ENCODE measurements at regions not wholly inside any gene's neighbourhood (a gene's known extent, or its start where the extent isn't known, plus 50 kb on each side); places are given as distances from the start of the nearest gene placed in this dataset.
A peak's percentile ranks its signal among the peaks of the same experiment; 100 is the strongest.

DNA sequence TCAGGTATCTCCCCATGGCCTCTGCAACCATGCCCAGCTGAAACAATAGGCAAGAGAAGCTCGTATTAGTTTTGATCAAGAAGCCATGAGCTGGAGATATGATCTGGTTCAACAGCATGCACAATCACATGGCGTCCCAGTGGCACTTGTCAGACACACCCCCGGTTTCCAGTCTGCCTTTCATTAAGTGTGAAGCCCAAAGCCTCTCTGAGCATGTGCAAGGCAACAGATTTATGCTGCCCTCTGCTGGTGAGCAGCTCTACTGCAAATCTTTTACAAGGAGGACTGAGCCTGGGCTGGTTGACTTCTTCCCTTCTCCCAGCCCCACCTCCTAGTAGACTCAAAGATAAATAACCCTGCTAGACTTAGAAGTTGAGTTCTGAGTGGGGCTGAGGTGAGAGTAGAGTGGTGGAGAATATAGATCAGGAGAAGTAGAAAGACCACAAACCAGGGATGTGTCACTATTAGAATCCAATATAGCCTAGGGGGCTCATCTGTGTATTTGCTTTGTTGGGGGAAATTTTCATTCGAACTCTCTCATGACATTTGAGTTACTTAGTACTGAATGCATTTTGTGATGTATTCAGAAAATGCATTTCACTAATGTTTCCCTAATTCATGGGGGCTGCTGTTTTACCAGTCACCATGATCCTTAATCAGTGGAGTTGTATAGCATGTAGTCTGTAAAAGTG lies 53.7 kb upstream of the MBIP start (continued):
- no peak for TF ChIP-seq TRIM24 (CRISPR knock-in tag; IDR thresholded peaks at IDR 0.05)
- no peak for TF ChIP-seq TBP (CRISPR knock-in tag; IDR thresholded peaks at IDR 0.05)
- TF ChIP-seq, protein P1, sequence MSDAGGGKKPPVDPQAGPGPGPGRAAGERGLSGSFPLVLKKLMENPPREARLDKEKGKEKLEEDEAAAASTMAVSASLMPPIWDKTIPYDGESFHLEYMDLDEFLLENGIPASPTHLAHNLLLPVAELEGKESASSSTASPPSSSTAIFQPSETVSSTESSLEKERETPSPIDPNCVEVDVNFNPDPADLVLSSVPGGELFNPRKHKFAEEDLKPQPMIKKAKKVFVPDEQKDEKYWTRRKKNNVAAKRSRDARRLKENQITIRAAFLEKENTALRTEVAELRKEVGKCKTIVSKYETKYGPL (CRISPR knock-in tag; IDR thresholded peaks at IDR 0.05) = no peak
- TF ChIP-seq, protein P2, sequence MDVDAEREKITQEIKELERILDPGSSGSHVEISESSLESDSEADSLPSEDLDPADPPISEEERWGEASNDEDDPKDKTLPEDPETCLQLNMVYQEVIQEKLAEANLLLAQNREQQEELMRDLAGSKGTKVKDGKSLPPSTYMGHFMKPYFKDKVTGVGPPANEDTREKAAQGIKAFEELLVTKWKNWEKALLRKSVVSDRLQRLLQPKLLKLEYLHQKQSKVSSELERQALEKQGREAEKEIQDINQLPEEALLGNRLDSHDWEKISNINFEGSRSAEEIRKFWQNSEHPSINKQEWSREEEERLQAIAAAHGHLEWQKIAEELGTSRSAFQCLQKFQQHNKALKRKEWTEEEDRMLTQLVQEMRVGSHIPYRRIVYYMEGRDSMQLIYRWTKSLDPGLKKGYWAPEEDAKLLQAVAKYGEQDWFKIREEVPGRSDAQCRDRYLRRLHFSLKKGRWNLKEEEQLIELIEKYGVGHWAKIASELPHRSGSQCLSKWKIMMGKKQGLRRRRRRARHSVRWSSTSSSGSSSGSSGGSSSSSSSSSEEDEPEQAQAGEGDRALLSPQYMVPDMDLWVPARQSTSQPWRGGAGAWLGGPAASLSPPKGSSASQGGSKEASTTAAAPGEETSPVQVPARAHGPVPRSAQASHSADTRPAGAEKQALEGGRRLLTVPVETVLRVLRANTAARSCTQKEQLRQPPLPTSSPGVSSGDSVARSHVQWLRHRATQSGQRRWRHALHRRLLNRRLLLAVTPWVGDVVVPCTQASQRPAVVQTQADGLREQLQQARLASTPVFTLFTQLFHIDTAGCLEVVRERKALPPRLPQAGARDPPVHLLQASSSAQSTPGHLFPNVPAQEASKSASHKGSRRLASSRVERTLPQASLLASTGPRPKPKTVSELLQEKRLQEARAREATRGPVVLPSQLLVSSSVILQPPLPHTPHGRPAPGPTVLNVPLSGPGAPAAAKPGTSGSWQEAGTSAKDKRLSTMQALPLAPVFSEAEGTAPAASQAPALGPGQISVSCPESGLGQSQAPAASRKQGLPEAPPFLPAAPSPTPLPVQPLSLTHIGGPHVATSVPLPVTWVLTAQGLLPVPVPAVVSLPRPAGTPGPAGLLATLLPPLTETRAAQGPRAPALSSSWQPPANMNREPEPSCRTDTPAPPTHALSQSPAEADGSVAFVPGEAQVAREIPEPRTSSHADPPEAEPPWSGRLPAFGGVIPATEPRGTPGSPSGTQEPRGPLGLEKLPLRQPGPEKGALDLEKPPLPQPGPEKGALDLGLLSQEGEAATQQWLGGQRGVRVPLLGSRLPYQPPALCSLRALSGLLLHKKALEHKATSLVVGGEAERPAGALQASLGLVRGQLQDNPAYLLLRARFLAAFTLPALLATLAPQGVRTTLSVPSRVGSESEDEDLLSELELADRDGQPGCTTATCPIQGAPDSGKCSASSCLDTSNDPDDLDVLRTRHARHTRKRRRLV (CRISPR knock-in tag; IDR thresholded peaks at IDR 0.05) = no peak
- peak; percentile 57; the same call in 1 of the 2 replicates for TF ChIP-seq FOXK1 (CRISPR knock-in tag; IDR thresholded peaks at IDR 0.05; ENCODE audit: borderline replicate concordance, low read depth)
- TF ChIP-seq, protein P3, sequence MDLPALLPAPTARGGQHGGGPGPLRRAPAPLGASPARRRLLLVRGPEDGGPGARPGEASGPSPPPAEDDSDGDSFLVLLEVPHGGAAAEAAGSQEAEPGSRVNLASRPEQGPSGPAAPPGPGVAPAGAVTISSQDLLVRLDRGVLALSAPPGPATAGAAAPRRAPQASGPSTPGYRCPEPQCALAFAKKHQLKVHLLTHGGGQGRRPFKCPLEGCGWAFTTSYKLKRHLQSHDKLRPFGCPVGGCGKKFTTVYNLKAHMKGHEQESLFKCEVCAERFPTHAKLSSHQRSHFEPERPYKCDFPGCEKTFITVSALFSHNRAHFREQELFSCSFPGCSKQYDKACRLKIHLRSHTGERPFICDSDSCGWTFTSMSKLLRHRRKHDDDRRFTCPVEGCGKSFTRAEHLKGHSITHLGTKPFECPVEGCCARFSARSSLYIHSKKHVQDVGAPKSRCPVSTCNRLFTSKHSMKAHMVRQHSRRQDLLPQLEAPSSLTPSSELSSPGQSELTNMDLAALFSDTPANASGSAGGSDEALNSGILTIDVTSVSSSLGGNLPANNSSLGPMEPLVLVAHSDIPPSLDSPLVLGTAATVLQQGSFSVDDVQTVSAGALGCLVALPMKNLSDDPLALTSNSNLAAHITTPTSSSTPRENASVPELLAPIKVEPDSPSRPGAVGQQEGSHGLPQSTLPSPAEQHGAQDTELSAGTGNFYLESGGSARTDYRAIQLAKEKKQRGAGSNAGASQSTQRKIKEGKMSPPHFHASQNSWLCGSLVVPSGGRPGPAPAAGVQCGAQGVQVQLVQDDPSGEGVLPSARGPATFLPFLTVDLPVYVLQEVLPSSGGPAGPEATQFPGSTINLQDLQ (CRISPR knock-in tag; IDR thresholded peaks at IDR 0.05) = no peak
- no peak for TF ChIP-seq MBD4 (IDR thresholded peaks at IDR 0.05; ENCODE audit: borderline replicate concordance, low read length)
- TF ChIP-seq, protein P4, sequence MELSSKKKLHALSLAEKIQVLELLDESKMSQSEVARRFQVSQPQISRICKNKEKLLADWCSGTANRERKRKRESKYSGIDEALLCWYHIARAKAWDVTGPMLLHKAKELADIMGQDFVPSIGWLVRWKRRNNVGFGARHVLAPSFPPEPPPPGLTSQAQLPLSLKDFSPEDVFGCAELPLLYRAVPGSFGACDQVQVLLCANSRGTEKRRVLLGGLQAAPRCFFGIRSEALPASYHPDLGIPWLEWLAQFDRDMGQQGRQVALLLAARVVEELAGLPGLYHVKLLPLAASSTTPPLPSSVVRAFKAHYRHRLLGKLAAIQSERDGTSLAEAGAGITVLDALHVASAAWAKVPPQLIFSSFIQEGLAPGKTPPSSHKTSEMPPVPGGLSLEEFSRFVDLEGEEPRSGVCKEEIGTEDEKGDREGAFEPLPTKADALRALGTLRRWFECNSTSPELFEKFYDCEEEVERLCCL (CRISPR knock-in tag; IDR thresholded peaks at IDR 0.05; ENCODE audit: borderline replicate concordance) = no peak
- 0 out of 2 replicates have a peak, but pooled peaks have one; percentile 69 for TF ChIP-seq KLF9 (CRISPR knock-in tag; IDR thresholded peaks at IDR 0.05; ENCODE audit: low read depth)
- TF ChIP-seq, protein P5, sequence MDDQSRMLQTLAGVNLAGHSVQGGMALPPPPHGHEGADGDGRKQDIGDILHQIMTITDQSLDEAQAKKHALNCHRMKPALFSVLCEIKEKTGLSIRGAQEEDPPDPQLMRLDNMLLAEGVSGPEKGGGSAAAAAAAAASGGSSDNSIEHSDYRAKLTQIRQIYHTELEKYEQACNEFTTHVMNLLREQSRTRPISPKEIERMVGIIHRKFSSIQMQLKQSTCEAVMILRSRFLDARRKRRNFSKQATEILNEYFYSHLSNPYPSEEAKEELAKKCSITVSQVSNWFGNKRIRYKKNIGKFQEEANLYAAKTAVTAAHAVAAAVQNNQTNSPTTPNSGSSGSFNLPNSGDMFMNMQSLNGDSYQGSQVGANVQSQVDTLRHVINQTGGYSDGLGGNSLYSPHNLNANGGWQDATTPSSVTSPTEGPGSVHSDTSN (CRISPR knock-in tag; IDR thresholded peaks at IDR 0.05; ENCODE audit: borderline replicate concordance) = no peak
- TF ChIP-seq RFX3 (CRISPR knock-in tag; IDR thresholded peaks at IDR 0.05) = no peak
- no peak for TF ChIP-seq FLYWCH1 (CRISPR knock-in tag; IDR thresholded peaks at IDR 0.05)
- no peak for TF ChIP-seq TCF12 (IDR thresholded peaks at IDR 0.05)
- no peak for TF ChIP-seq TCF12 (CRISPR knock-in tag; IDR thresholded peaks at IDR 0.05)
- TF ChIP-seq ADNP (CRISPR knock-in tag; IDR thresholded peaks at IDR 0.05) = no peak
- no peak for TF ChIP-seq ZKSCAN5 (CRISPR knock-in tag; IDR thresholded peaks at IDR 0.05)
- TF ChIP-seq ZNF207 (IDR thresholded peaks at IDR 0.05; ENCODE audit: borderline replicate concordance) = no peak
- TF ChIP-seq ZNF264 (CRISPR knock-in tag; IDR thresholded peaks at IDR 0.05) = no peak

All from HepG2 (cell line).